Adrenal gland (tissue), 5 donors: ENCODE measurements at regions not wholly inside any gene's neighbourhood (a gene's known extent, or its start where the extent isn't known, plus 50 kb on each side); places are given as distances from the start of the nearest gene placed in this dataset.

ENCODE experiments used
- CTCF ChIP-seq, 6 experiments: fragments of 450-650 bp in 4 of 6; fragments of 200-600 bp in 2 of 6; sonication (generic) in 1 of 6; IDR thresholded peaks; 1 replicate in 5 of 6; 2 replicates in 1 of 6; pipeline versions ENCODE4 v1.5.1 to v1.8.0; 2016 to 2021; ENCODE audit warnings: antibody characterized with exemption in 6 of 6, mild to moderate bottlenecking in 2 of 6, moderate library complexity in 1 of 6
- POLR2A ChIP-seq, 2 donors: fragments of 450-650 bp; IDR thresholded peaks; one replicate each; pipeline ENCODE4 v1.6.1; 2017; ENCODE audit warnings: antibody characterized with exemption in 2 of 2, mild to moderate bottlenecking in 2 of 2, moderate library complexity in 1 of 2
- donor health status: DM: no; HTN: no; CAD: no.

DNA sequence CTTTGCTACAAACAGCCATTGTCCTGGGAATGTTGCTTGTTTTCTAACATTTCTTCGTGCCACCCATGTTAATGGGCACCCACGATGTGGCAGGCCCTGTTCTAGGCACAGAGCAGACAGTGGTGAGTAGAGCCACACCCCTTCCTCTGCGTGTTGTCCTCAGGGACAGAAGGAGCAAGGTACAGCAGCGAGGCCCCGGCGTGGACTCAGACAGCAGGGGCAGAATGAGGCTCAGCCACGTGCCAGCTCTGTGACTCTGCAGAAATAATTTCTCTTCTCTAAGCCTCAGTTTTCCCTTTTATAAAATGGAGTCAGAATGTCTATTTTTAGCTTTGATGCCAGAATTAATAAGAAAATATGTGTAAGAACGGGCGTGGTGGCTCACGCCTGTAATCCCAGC, 401.7 kb downstream of the TSN start:
- TF ChIP-seq CTCF (IDR thresholded peaks at IDR 0.05) (no peak), POLR2A (IDR thresholded peaks at IDR 0.05) (no peak)
